ENCODE measurements at regions not wholly inside any gene's neighbourhood (a gene's known extent, or its start where the extent isn't known, plus 50 kb on each side); places are given as distances from the start of the nearest gene placed in this dataset.
"Not testable (repeated sequence)": the region's sequence is repeated elsewhere in the genome, so short reads cannot be mapped to it uniquely, and the experiment has no call there.

GRCh38 chr14:71250791-71251190 is 343.5 kb downstream of the PCNX1 start:
- H3K27me3 ChIP-seq = peaks cover 0 to 4% (median 0%) of the 10 kb centered on the region in 4 donors
- no peaks in the 10 kb centered on the region for H3K36me3 ChIP-seq
- no peaks in the 10 kb centered on the region for H3K4me1 ChIP-seq
- TF ChIP-seq EP300 (IDR thresholded peaks at IDR 0.05) = no peak
- DNase-seq (ENCODE audit: extremely low spot score) = no peak
- H3K27ac ChIP-seq (replicated peaks in 1 of 4) = no peak overlapping the region
- H3K9me3 ChIP-seq = no peaks in the 10 kb centered on the region
- intact Hi-C loops (cut with DNase I) = no loop called here
- no peak overlapping the region for H3K4me3 ChIP-seq

DNA sequence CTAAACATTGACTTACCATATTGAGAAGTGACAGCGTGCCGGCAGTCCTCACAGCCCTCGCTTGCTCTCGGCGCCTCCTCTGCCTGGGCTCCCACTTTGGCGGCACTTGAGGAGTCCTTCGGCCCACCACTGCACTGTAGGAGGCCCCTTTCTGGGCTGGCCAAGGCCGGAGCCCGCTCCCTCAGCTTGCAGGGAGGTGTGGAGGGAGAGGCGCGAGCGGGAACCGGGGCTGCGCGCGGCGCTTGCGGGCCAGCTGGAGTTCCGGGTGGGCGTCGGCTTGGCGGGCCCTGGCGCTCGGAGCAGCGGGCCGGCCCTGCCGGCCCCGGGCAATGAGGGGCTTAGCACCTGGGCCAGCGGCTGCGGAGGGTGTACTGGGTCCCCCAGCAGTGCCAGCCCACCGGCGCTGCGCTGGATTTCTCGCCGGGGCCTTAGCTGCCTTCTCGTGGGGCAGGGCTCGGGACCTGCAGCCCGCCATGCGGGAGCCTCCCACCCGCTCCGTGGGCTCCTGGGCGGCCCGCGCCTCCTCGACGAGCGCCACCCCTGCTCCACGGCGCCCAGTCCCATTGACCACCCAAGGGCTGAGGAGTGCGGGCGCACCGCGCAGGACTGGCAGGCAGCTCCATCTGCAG is 346.9 kb downstream of the PCNX1 start:
- H3K4me3 ChIP-seq = peak overlapping the region in 2 of 4 donors; percentile 30 to 42
- intact Hi-C loops (cut with DNase I) = not testable (repeated sequence)

GRCh38 chr14:71261206-71261605 is 353.9 kb downstream of the PCNX1 start:
- Histone ChIP-seq H3K36me3 (no peaks in the 10 kb centered on the region), H3K9me3 (peaks cover 0 to 29% (median 17%) of the 10 kb centered on the region in 4 donors), H3K27ac (replicated peaks in 1 of 4) (no peak overlapping the region), H3K27me3 (no peaks in the 10 kb centered on the region), H3K4me3 (no peak overlapping the region), H3K4me1 (no peaks in the 10 kb centered on the region)
- no peak for DNase-seq (ENCODE audit: extremely low spot score)
- TF ChIP-seq POLR2A (IDR thresholded peaks at IDR 0.05; ENCODE audit: low read depth) = no peak
- TF ChIP-seq, protein P1, sequence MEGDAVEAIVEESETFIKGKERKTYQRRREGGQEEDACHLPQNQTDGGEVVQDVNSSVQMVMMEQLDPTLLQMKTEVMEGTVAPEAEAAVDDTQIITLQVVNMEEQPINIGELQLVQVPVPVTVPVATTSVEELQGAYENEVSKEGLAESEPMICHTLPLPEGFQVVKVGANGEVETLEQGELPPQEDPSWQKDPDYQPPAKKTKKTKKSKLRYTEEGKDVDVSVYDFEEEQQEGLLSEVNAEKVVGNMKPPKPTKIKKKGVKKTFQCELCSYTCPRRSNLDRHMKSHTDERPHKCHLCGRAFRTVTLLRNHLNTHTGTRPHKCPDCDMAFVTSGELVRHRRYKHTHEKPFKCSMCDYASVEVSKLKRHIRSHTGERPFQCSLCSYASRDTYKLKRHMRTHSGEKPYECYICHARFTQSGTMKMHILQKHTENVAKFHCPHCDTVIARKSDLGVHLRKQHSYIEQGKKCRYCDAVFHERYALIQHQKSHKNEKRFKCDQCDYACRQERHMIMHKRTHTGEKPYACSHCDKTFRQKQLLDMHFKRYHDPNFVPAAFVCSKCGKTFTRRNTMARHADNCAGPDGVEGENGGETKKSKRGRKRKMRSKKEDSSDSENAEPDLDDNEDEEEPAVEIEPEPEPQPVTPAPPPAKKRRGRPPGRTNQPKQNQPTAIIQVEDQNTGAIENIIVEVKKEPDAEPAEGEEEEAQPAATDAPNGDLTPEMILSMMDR (IDR thresholded peaks at IDR 0.05) = no peak
- no peak for TF ChIP-seq POLR2AphosphoS5 (IDR thresholded peaks at IDR 0.05)
- TF ChIP-seq EP300 (IDR thresholded peaks at IDR 0.05) = no peak
- intact Hi-C loops (cut with DNase I) = no loop called here
- WGBS = 66% methylated on average over 2 of the region's 2 CpGs

More for the DNA sequence above, 346.9 kb downstream of the PCNX1 start:
- not testable (repeated sequence) for H3K27me3 ChIP-seq; H3K36me3 ChIP-seq; DNase-seq (ENCODE audit: extremely low spot score); H3K4me1 ChIP-seq; H3K27ac ChIP-seq (replicated peaks in 1 of 4)
- peaks cover 0 to 20% (median 9%) of the 10 kb centered on the region in 4 donors for H3K9me3 ChIP-seq
- WGBS = 83% methylated on average over 28 of the region's 53 CpGs

- no peak for DNase-seq (ENCODE audit: extremely low spot score)
- H3K9me3 ChIP-seq = peaks cover 0 to 29% (median 16%) of the 10 kb centered on the region in 4 donors
- no peak overlapping the region for H3K27ac ChIP-seq (replicated peaks in 1 of 4)
- no peaks in the 10 kb centered on the region for H3K27me3 ChIP-seq
- no peaks in the 10 kb centered on the region for H3K36me3 ChIP-seq
- TF ChIP-seq POLR2A (IDR thresholded peaks at IDR 0.05; ENCODE audit: low read depth) (no peak), POLR2AphosphoS5 (IDR thresholded peaks at IDR 0.05) (no peak), EP300 (IDR thresholded peaks at IDR 0.05) (no peak)
- TF ChIP-seq, protein P1 (IDR thresholded peaks at IDR 0.05) = no peak
- WGBS = 72% methylated on average over 2 of the region's 2 CpGs
- intact Hi-C loops (cut with DNase I) = no loop called here
- H3K4me1 ChIP-seq = peaks cover 0 to 3% (median 0%) of the 10 kb centered on the region in 4 donors
- H3K4me3 ChIP-seq = no peak overlapping the region
Measured at GRCh38 chr14:71262441-71262840, 355.2 kb downstream of the PCNX1 start.

DNA sequence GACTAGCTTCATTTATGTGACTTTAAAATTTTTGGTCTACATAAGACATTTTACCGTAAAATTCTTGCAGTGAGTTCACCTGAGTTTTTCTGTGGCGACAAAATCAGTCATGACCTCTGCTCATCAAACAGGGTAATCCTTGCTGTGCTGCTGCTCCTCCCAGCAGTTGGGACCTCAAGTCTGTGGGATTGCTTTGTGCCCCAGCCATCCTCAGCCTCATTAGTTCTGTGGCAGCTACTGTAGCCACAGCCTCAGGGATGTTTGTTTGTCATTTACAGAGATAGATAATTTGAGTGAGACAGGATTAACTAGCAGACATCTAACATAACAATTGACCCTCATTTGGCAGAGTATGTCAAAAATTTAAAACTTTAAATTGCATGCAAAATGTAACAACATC is 357.0 kb downstream of the PCNX1 start:
- H3K27me3 ChIP-seq = no peaks in the 10 kb centered on the region
- no peak overlapping the region for H3K4me3 ChIP-seq
- H3K9me3 ChIP-seq = peaks cover 0 to 17% (median 4%) of the 10 kb centered on the region in 4 donors
- no peaks in the 10 kb centered on the region for H3K36me3 ChIP-seq
- peaks cover 0 to 3% (median 0%) of the 10 kb centered on the region in 4 donors for H3K4me1 ChIP-seq
- 91% methylated on average over 2 of the region's 2 CpGs for WGBS
- TF ChIP-seq, protein P1 (IDR thresholded peaks at IDR 0.05) = no peak
- no peak for TF ChIP-seq POLR2AphosphoS5 (IDR thresholded peaks at IDR 0.05)
- TF ChIP-seq EP300 (IDR thresholded peaks at IDR 0.05) = no peak
- TF ChIP-seq POLR2A (IDR thresholded peaks at IDR 0.05; ENCODE audit: low read depth) = no peak
- no peak overlapping the region for H3K27ac ChIP-seq (replicated peaks in 1 of 4)
- intact Hi-C loops (cut with DNase I) = no loop called here
- no peak for DNase-seq (ENCODE audit: extremely low spot score)

DNA sequence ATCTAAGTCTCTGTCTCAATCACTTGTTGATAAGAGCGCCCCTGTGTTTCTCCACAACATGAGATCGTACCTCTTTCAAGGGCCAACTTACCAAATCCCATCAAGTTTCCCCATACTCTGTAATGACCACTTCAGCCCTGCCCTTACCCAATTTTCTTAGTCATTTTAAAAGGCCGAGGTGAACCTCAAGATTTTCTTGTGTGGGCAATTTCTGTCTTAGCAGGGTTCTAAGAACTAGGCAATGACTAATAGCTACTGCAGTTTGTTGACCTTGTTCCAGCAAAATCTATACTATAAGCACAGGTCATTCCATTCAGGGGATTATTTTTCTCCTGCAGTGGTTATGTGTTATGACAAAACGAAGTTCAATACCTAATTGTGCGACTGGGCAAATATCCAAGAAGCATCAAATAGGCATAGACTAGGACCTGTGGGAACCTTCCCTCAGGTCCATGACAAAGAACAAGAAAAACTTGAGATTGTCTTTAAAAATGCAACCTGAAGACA is 359.8 kb downstream of the PCNX1 start:
- TF ChIP-seq EP300 (IDR thresholded peaks at IDR 0.05) (no peak), POLR2A (IDR thresholded peaks at IDR 0.05; ENCODE audit: low read depth) (no peak), POLR2AphosphoS5 (IDR thresholded peaks at IDR 0.05) (no peak)
- TF ChIP-seq, protein P1 (IDR thresholded peaks at IDR 0.05) = no peak

More for the DNA sequence above, 359.8 kb downstream of the PCNX1 start:
- DNase-seq (ENCODE audit: extremely low spot score) = no peak
- WGBS = 78% methylated on average over 5 of the region's 5 CpGs
- Histone ChIP-seq H3K36me3 (no peaks in the 10 kb centered on the region), H3K4me1 (peaks cover 0 to 3% (median 0%) of the 10 kb centered on the region in 4 donors), H3K4me3 (no peak overlapping the region), H3K27ac (replicated peaks in 1 of 4) (no peak overlapping the region), H3K9me3 (peaks cover 0 to 13% (median 2%) of the 10 kb centered on the region in 4 donors), H3K27me3 (no peaks in the 10 kb centered on the region)
- intact Hi-C loops (cut with DNase I) = no loop called here

Measured in esophagus muscularis mucosa (tissue), 4 donors.